Activated gamma-delta T cell (primary cell): ENCODE measurements at regions not wholly inside any gene's neighbourhood (a gene's known extent, or its start where the extent isn't known, plus 50 kb on each side); places are given as distances from the start of the nearest gene placed in this dataset.
"Not testable (repeated sequence)": the region's sequence is repeated elsewhere in the genome, so short reads cannot be mapped to it uniquely, and the experiment has no call there.

Experiments
- DNase-seq: peaks from one replicate; lab custom pipeline; 2025; lab: John Stamatoyannopoulos, UW

GRCh38 chr2:116769514-116769913 lies 1045.0 kb upstream of the DDX18 start:
- DNase-seq = no peak

- DNase-seq = no peak
These were observed 1037.9 kb upstream of the DDX18 start for GRCh38 chr2:116776556-116776955.

- DNase-seq = no peak
These were observed 1026.6 kb upstream of the DDX18 start for GRCh38 chr2:116787848-116788247.

- no peak for DNase-seq
These were observed 1011.8 kb upstream of the DDX18 start for GRCh38 chr2:116802671-116803070.

GRCh38 chr2:116804901-116805300 lies 1009.6 kb upstream of the DDX18 start:
- DNase-seq = no peak

- not testable (repeated sequence) for DNase-seq
These were observed 1008.0 kb upstream of the DDX18 start for GRCh38 chr2:116806505-116806904.

GRCh38 chr2:116809109-116809508 lies 1005.4 kb upstream of the DDX18 start:
- no peak for DNase-seq

- no peak for DNase-seq
These were observed 1004.4 kb upstream of the DDX18 start for GRCh38 chr2:116810071-116810470.

GRCh38 chr2:116810645-116811044 lies 1003.8 kb upstream of the DDX18 start:
- DNase-seq = no peak

- no peak for DNase-seq
These were observed 995.1 kb upstream of the DDX18 start for GRCh38 chr2:116819355-116819754.

- no peak for DNase-seq
These were observed 993.5 kb upstream of the DDX18 start for GRCh38 chr2:116820986-116821385.

- DNase-seq = not testable (repeated sequence)
These were observed 984.9 kb upstream of the DDX18 start for GRCh38 chr2:116829543-116829942.

- DNase-seq = no peak
These were observed 982.3 kb upstream of the DDX18 start for GRCh38 chr2:116832148-116832547.

GRCh38 chr2:116833052-116833451 lies 981.4 kb upstream of the DDX18 start:
- no peak for DNase-seq

- no peak for DNase-seq
These were observed 972.3 kb upstream of the DDX18 start for GRCh38 chr2:116842164-116842563.

- DNase-seq = no peak
These were observed 954.8 kb upstream of the DDX18 start for GRCh38 chr2:116859708-116860107.

GRCh38 chr2:116874021-116874420 lies 940.5 kb upstream of the DDX18 start:
- no peak for DNase-seq

- DNase-seq = no peak
These were observed 937.2 kb upstream of the DDX18 start for GRCh38 chr2:116877274-116877673.

GRCh38 chr2:116877944-116878343 lies 936.5 kb upstream of the DDX18 start:
- DNase-seq = no peak

- DNase-seq = no peak
These were observed 934.8 kb upstream of the DDX18 start for GRCh38 chr2:116879650-116880160.

GRCh38 chr2:116891191-116891590 lies 923.3 kb upstream of the DDX18 start:
- no peak for DNase-seq

GRCh38 chr2:116911540-116911939 lies 903.0 kb upstream of the DDX18 start:
- DNase-seq = no peak

GRCh38 chr2:116915673-116916072 lies 898.8 kb upstream of the DDX18 start:
- DNase-seq = no peak

GRCh38 chr2:116917196-116917595 lies 897.3 kb upstream of the DDX18 start:
- no peak for DNase-seq

- no peak for DNase-seq
These were observed 895.9 kb upstream of the DDX18 start for GRCh38 chr2:116918574-116918973.
